ENCODE measurements at regions not wholly inside any gene's neighbourhood (a gene's known extent, or its start where the extent isn't known, plus 50 kb on each side); places are given as distances from the start of the nearest gene placed in this dataset.
"Not testable (repeated sequence)": the region's sequence is repeated elsewhere in the genome, so short reads cannot be mapped to it uniquely, and the experiment has no call there.

- not testable (repeated sequence) for FAIRE-seq; DNase-seq (ENCODE audit: insufficient read length, low spot score)
These were observed 54.4 kb upstream of the MUCL1 start for GRCh38 chr12:54799966-54800365.

- DNase-seq (ENCODE audit: insufficient read length, low spot score) (no peak), FAIRE-seq (no peak)
- TF ChIP-seq POLR2A (IDR thresholded peaks at IDR 0.05; ENCODE audit: low read depth, low read length): no peak
These were observed 55.7 kb upstream of the MUCL1 start for GRCh38 chr12:54798651-54799050.

GRCh38 chr12:54796991-54797390, 57.3 kb upstream of the MUCL1 start:
- TF ChIP-seq POLR2A (IDR thresholded peaks at IDR 0.05; ENCODE audit: low read depth, low read length): no peak
- FAIRE-seq: no peak
- no peak for DNase-seq (ENCODE audit: insufficient read length, low spot score)

GRCh38 chr12:54795644-54796043, 58.7 kb upstream of the MUCL1 start:
- FAIRE-seq: no peak
- DNase-seq (ENCODE audit: insufficient read length, low spot score): no peak
- TF ChIP-seq POLR2A (IDR thresholded peaks at IDR 0.05; ENCODE audit: low read depth, low read length): no peak

- no peak for DNase-seq (ENCODE audit: insufficient read length, low spot score)
- FAIRE-seq: no peak
- TF ChIP-seq POLR2A (IDR thresholded peaks at IDR 0.05; ENCODE audit: low read depth, low read length): no peak
These were observed 68.2 kb upstream of the MUCL1 start for GRCh38 chr12:54786081-54786480.

GRCh38 chr12:54784115-54784514, 70.2 kb upstream of the MUCL1 start:
- no peak for FAIRE-seq

GRCh38 chr12:54777031-54777430, 77.3 kb upstream of the MUCL1 start:
- FAIRE-seq; DNase-seq (ENCODE audit: insufficient read length, low spot score): not testable (repeated sequence)

More at GRCh38 chr12:54784115-54784514, 70.2 kb upstream of the MUCL1 start:
- TF ChIP-seq POLR2A (IDR thresholded peaks at IDR 0.05; ENCODE audit: low read depth, low read length): no peak
- no peak for DNase-seq (ENCODE audit: insufficient read length, low spot score)

- no peak for DNase-seq (ENCODE audit: insufficient read length, low spot score)
- no peak for TF ChIP-seq POLR2A (IDR thresholded peaks at IDR 0.05; ENCODE audit: low read depth, low read length)
- FAIRE-seq: no peak
These were observed 80.7 kb upstream of the MUCL1 start for GRCh38 chr12:54773593-54773992.

GRCh38 chr12:54765652-54766051, 88.7 kb upstream of the MUCL1 start:
- DNase-seq (ENCODE audit: insufficient read length, low spot score) (no peak), FAIRE-seq (no peak)
- TF ChIP-seq POLR2A (IDR thresholded peaks at IDR 0.05; ENCODE audit: low read depth, low read length): no peak

- no peak for TF ChIP-seq POLR2A (IDR thresholded peaks at IDR 0.05; ENCODE audit: low read depth, low read length)
- DNase-seq (ENCODE audit: insufficient read length, low spot score) (no peak), FAIRE-seq (no peak)
These were observed 91.9 kb upstream of the MUCL1 start for GRCh38 chr12:54762390-54762789.

GRCh38 chr12:54759751-54760150, 94.6 kb upstream of the MUCL1 start:
- FAIRE-seq: peak; percentile 80
- DNase-seq (ENCODE audit: insufficient read length, low spot score): peak; percentile 7
- no peak for TF ChIP-seq POLR2A (IDR thresholded peaks at IDR 0.05; ENCODE audit: low read depth, low read length)

GRCh38 chr12:54751493-54751892, 102.8 kb upstream of the MUCL1 start:
- no peak for TF ChIP-seq POLR2A (IDR thresholded peaks at IDR 0.05; ENCODE audit: low read depth, low read length)
- DNase-seq (ENCODE audit: insufficient read length, low spot score) (no peak), FAIRE-seq (no peak)

GRCh38 chr12:54749191-54749818, 101.1 kb upstream of the DCD start:
- TF ChIP-seq POLR2A (IDR thresholded peaks at IDR 0.05; ENCODE audit: low read depth, low read length): no peak
- FAIRE-seq: peak; percentile 91
- no peak for DNase-seq (ENCODE audit: insufficient read length, low spot score)

- TF ChIP-seq POLR2A (IDR thresholded peaks at IDR 0.05; ENCODE audit: low read depth, low read length): no peak
- DNase-seq (ENCODE audit: insufficient read length, low spot score) (no peak), FAIRE-seq (no peak)
These were observed 96.4 kb upstream of the DCD start for GRCh38 chr12:54744590-54744989.

GRCh38 chr12:54740882-54741281, 92.7 kb upstream of the DCD start:
- DNase-seq (ENCODE audit: insufficient read length, low spot score): no peak
- no peak for TF ChIP-seq POLR2A (IDR thresholded peaks at IDR 0.05; ENCODE audit: low read depth, low read length)
- no peak for FAIRE-seq

- DNase-seq (ENCODE audit: insufficient read length, low spot score) (no peak), FAIRE-seq (no peak)
- no peak for TF ChIP-seq POLR2A (IDR thresholded peaks at IDR 0.05; ENCODE audit: low read depth, low read length)
These were observed 88.4 kb upstream of the DCD start for GRCh38 chr12:54736549-54736948.

Data from H54 (cell line).